AG09309 (cell line): ENCODE measurements at regions not wholly inside any gene's neighbourhood (a gene's known extent, or its start where the extent isn't known, plus 50 kb on each side); places are given as distances from the start of the nearest gene placed in this dataset.

Source experiments
- DNase-seq: peaks from one replicate; pipeline ENCODE4 v3.0.0-alpha.2; 2010; ENCODE audit warnings: low read depth
- H3K4me3 ChIP-seq: 2 replicates; pipeline ENCODE4 v1.5.1; 2011; ENCODE audit warnings: mild to moderate bottlenecking, low read depth, low read length, moderate library complexity; ENCODE audit not compliant: control insufficient read depth
- TF ChIP-seq, protein P1 (sequence below): IDR thresholded peaks from 2 replicates; pipeline ENCODE4 v1.5.1; 2011; ENCODE audit warnings: mild to moderate bottlenecking, low read depth, low read length, inconsistent platforms; ENCODE audit not compliant: insufficient read depth, control insufficient read depth; ENCODE audit errors: missing control alignments

DNA sequence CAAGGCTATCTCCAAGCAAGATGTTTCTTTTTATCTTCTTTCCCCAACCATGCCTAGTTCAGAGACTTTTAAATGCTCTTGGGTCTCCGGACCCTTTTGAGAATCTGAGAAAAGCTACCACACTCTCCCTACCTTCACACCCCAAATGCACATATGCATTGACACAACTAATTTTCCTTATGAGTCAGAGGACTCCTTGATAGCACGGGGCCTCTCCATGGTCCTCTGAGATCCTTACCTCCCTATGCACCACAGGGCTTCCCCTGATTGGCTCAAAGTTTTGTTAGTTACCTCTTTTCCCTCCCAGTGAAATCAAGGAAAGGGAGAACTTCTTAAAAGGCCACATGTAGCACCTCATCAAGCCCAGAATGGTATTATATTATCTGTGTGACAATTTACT lies 86.8 kb upstream of the ATP6AP2 start:
- H3K4me3 ChIP-seq, result no peak overlapping the region
- DNase-seq, result no peak
- TF ChIP-seq, protein P1, sequence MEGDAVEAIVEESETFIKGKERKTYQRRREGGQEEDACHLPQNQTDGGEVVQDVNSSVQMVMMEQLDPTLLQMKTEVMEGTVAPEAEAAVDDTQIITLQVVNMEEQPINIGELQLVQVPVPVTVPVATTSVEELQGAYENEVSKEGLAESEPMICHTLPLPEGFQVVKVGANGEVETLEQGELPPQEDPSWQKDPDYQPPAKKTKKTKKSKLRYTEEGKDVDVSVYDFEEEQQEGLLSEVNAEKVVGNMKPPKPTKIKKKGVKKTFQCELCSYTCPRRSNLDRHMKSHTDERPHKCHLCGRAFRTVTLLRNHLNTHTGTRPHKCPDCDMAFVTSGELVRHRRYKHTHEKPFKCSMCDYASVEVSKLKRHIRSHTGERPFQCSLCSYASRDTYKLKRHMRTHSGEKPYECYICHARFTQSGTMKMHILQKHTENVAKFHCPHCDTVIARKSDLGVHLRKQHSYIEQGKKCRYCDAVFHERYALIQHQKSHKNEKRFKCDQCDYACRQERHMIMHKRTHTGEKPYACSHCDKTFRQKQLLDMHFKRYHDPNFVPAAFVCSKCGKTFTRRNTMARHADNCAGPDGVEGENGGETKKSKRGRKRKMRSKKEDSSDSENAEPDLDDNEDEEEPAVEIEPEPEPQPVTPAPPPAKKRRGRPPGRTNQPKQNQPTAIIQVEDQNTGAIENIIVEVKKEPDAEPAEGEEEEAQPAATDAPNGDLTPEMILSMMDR, result no peak

DNA sequence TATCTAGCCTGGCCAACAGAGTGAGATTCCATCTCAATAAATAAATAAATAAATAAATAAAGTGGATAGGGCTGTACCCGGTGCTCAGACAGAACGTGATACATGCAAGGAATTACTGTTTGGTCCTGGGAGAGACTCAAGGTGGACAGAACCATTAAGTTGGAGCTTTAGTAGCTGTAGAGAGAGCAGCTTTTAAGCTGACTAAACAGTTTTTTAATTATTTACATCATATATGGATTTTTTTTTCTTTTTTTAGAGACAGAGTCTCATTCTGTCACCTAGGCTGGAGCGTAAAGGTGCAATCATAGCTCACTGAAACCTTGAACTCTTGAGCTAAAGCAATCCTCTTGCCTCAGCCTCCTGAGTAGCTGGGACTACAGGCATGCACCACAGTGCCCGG lies 92.5 kb upstream of the ATP6AP2 start:
- TF ChIP-seq, protein P1, result no peak
- DNase-seq, result no peak
- no peak overlapping the region for H3K4me3 ChIP-seq

DNA sequence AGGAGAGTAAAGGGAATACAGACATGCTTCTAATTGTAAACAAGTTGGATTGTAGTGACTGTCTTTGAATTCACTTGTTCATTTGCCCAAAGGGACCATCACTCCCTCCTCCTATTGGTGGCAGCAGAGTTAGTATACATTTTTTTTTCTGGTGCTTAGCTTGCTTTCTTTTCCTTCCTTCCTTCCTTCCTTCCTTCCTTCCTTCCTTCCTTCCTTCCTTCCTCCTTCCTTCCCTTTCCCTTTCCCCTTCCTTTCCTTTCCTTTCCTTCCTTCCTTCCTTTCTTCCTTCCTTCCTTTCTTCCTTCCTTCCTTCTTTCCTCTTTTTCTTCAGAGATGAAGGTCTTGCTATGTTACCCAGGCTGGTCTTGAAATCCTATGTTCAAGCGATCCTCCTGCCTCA lies 94.8 kb upstream of the ATP6AP2 start:
- no peak for DNase-seq
- TF ChIP-seq, protein P1, result no peak
- no peak overlapping the region for H3K4me3 ChIP-seq

DNA sequence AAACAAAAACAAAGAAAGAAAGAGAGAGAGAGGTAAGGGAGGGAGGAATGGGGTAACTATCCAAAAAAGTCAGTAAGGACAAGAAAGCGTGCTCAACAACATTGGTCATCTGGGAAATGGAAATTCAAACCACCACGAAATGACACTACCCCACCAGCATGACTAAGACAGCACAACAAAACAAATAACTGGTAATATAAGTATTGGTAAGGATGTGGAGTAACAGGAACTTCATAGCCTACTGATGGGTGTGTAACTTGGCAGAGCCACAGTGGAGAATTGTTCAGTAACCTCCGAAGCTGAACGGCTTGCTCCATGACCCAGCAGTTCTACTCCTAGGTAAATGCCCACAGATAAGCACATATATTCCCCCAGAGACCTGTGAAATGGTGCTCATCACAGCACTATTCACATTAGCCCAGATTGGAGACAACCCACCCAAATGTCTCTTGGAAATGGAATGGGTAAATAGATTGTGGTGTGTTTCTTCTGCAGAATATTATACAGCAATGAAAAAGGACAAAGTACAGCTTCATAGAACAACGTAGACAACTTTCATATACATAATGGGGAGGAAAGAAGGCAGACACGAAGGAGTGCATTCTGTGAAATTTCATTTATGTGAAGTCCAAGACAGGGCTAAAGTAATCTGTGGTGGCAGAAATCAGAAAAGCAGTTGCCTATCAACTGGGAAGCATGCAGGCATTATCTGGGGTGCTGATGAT lies 95.5 kb upstream of the ATP6AP2 start:
- no peak for DNase-seq
- TF ChIP-seq, protein P1, result no peak
- H3K4me3 ChIP-seq, result no peak overlapping the region

DNA sequence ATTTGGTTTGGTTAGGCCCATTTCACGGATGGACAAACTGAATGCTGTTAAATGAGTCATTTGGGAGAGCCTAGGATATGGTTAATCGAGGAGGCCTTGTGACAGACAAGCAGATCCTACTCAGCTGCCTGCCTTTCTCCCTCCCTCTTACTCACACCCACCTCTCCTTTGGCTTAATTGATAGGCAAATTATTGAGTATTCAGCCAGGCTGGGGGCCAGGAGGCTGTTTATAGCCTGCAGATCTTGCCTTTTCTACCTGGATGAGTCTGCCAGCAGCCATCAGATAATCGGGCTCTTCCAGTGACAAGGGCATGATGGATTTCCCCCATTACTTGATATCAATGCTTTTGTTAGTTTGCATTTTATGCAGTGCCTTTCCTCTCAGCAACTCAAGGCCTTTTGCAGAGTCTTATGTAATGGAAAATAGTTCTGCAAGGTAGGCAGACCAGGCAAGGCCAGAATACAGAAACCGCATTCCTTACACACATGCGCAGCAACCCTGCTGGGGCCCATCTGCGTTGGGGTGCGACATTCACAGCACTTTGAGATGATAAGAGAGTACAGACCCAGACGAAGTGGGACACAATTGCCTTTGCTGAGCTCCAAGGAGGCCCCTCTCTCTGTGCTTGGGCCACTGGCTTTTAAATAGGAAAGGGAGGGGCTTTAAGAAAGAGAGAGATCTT lies 96.2 kb upstream of the ATP6AP2 start:
- no peak for DNase-seq

DNA sequence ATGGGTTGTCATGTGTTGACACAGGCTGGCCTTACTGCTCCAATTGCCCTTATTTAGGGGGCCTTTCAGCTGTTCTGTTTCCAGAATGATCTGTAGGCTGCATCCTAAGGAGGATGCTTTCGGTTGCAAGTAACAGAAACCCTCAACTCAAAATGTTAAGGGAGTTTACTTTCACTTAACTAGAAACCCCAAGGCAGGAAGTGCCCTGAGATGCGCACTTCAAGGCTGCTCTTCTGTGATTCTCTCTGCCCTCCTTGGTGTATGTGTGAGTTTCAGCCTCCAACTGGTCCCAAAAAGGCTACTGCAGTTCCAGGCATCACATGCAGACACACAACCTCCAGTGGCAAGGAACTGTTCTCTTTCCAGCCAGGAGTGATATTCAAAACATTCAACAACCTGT lies 97.3 kb upstream of the ATP6AP2 start:
- no peak for DNase-seq
- TF ChIP-seq, protein P1, result no peak
- no peak overlapping the region for H3K4me3 ChIP-seq

More for the DNA sequence above, 96.2 kb upstream of the ATP6AP2 start:
- TF ChIP-seq, protein P1, result no peak
- no peak overlapping the region for H3K4me3 ChIP-seq
